ENCODE measurements at regions not wholly inside any gene's neighbourhood (a gene's known extent, or its start where the extent isn't known, plus 50 kb on each side); places are given as distances from the start of the nearest gene placed in this dataset.

- no peak overlapping the region for H3K27ac ChIP-seq
- no peaks in the 10 kb centered on the region for H3K4me1 ChIP-seq
- no peaks in the 10 kb centered on the region for H3K9me3 ChIP-seq
- TF ChIP-seq CTCF (IDR thresholded peaks at IDR 0.05): no peak
- intact Hi-C loops (cut with DNase I): no loop called here
- DNase-seq (ENCODE audit: low spot score in 2 of 2): no peak
- no peaks in the 10 kb centered on the region for H3K27me3 ChIP-seq
- H3K36me3 ChIP-seq: no peaks in the 10 kb centered on the region
- H3K4me3 ChIP-seq: no peak overlapping the region
These were observed 249.7 kb upstream of the RGPD4 start for GRCh38 chr2:107576991-107577390.

- H3K27ac ChIP-seq: no peak overlapping the region
- intact Hi-C loops (cut with DNase I): no loop called here
- H3K4me3 ChIP-seq: no peak overlapping the region
- no peak for DNase-seq (ENCODE audit: low spot score in 2 of 2)
- no peaks in the 10 kb centered on the region for H3K9me3 ChIP-seq
- no peaks in the 10 kb centered on the region for H3K27me3 ChIP-seq
- no peaks in the 10 kb centered on the region for H3K4me1 ChIP-seq
- no peak for TF ChIP-seq CTCF (IDR thresholded peaks at IDR 0.05)
- no peaks in the 10 kb centered on the region for H3K36me3 ChIP-seq
These were observed 244.2 kb upstream of the RGPD4 start for GRCh38 chr2:107582487-107582886.

- intact Hi-C loops (cut with DNase I): no loop called here
- Histone ChIP-seq H3K27ac (no peak overlapping the region), H3K36me3 (no peaks in the 10 kb centered on the region), H3K27me3 (no peaks in the 10 kb centered on the region), H3K4me1 (no peaks in the 10 kb centered on the region), H3K4me3 (no peak overlapping the region), H3K9me3 (no peaks in the 10 kb centered on the region)
- no peak for TF ChIP-seq CTCF (IDR thresholded peaks at IDR 0.05)
- no peak for DNase-seq (ENCODE audit: low spot score in 2 of 2)
These were observed 242.1 kb upstream of the RGPD4 start for GRCh38 chr2:107584577-107584976.

GRCh38 chr2:107585851-107586250 lies 240.8 kb upstream of the RGPD4 start:
- TF ChIP-seq CTCF (IDR thresholded peaks at IDR 0.05): no peak
- Histone ChIP-seq H3K36me3 (no peaks in the 10 kb centered on the region), H3K4me3 (no peak overlapping the region), H3K9me3 (no peaks in the 10 kb centered on the region), H3K27me3 (no peaks in the 10 kb centered on the region), H3K27ac (no peak overlapping the region), H3K4me1 (no peaks in the 10 kb centered on the region)
- DNase-seq (ENCODE audit: low spot score in 2 of 2): no peak
- intact Hi-C loops (cut with DNase I): no loop called here

- H3K4me3 ChIP-seq: no peak overlapping the region
- intact Hi-C loops (cut with DNase I): no loop called here
- H3K27ac ChIP-seq: no peak overlapping the region
- H3K36me3 ChIP-seq: no peaks in the 10 kb centered on the region
- H3K4me1 ChIP-seq: peaks cover 0 to 4% of the 10 kb centered on the region in 2 donors
- H3K27me3 ChIP-seq: no peaks in the 10 kb centered on the region
- TF ChIP-seq CTCF (IDR thresholded peaks at IDR 0.05): no peak
- no peaks in the 10 kb centered on the region for H3K9me3 ChIP-seq
- DNase-seq (ENCODE audit: low spot score in 2 of 2): no peak
These were observed 238.5 kb upstream of the RGPD4 start for GRCh38 chr2:107588181-107588580.

GRCh38 chr2:107589079-107589491 lies 237.6 kb upstream of the RGPD4 start:
- DNase-seq (ENCODE audit: low spot score in 2 of 2): no peak
- intact Hi-C loops (cut with DNase I): no loop called here

More at GRCh38 chr2:107589079-107589491, 237.6 kb upstream of the RGPD4 start:
- H3K27me3 ChIP-seq: no peaks in the 10 kb centered on the region
- no peak overlapping the region for H3K4me3 ChIP-seq
- no peak for TF ChIP-seq CTCF (IDR thresholded peaks at IDR 0.05)
- no peaks in the 10 kb centered on the region for H3K36me3 ChIP-seq
- H3K27ac ChIP-seq: no peak overlapping the region
- H3K9me3 ChIP-seq: no peaks in the 10 kb centered on the region
- peaks cover 0 to 4% of the 10 kb centered on the region in 2 donors for H3K4me1 ChIP-seq
